Inferior parietal cortex (tissue), 1 donor: ENCODE measurements at regions not wholly inside any gene's neighbourhood (a gene's known extent, or its start where the extent isn't known, plus 50 kb on each side); places are given as distances from the start of the nearest gene placed in this dataset.
A peak's percentile ranks its signal among the peaks of the same experiment; 100 is the strongest.
"Not testable (repeated sequence)": the region's sequence is repeated elsewhere in the genome, so short reads cannot be mapped to it uniquely, and the experiment has no call there.

Experiments used
- DNase-seq: peaks from one replicate; pipeline ENCODE4 v3.0.0-alpha.2; 2016; ENCODE audit errors: extremely low spot score

- DNase-seq: no peak
Observed at GRCh38 chr1:244297087-244297486, 154.6 kb downstream of the ADSS2 start.

GRCh38 chr1:244297616-244298015 lies 154.1 kb downstream of the ADSS2 start:
- DNase-seq: no peak

GRCh38 chr1:244300029-244300375 lies 151.7 kb downstream of the ADSS2 start:
- not testable (repeated sequence) for DNase-seq

GRCh38 chr1:244301595-244302130 lies 150.0 kb downstream of the ADSS2 start:
- no peak for DNase-seq

GRCh38 chr1:244302876-244303609 lies 148.7 kb downstream of the ADSS2 start:
- peak; percentile 20 for DNase-seq

- no peak for DNase-seq
Observed at GRCh38 chr1:244303610-244303969, 148.1 kb downstream of the ADSS2 start.

- no peak for DNase-seq
Observed at GRCh38 chr1:244304156-244304555, 147.6 kb downstream of the ADSS2 start.

GRCh38 chr1:244304656-244305055 lies 147.1 kb downstream of the ADSS2 start:
- no peak for DNase-seq

GRCh38 chr1:244305776-244306341 lies 145.8 kb downstream of the ADSS2 start:
- DNase-seq: no peak

GRCh38 chr1:244306544-244306943 lies 145.2 kb downstream of the ADSS2 start:
- no peak for DNase-seq

- DNase-seq: not testable (repeated sequence)
Observed at GRCh38 chr1:244309191-244309590, 142.5 kb downstream of the ADSS2 start.

- DNase-seq: no peak
Observed at GRCh38 chr1:244311784-244312532, 139.8 kb downstream of the ADSS2 start.

GRCh38 chr1:244313346-244313745 lies 138.4 kb downstream of the ADSS2 start:
- DNase-seq: no peak

- DNase-seq: no peak
Observed at GRCh38 chr1:244314921-244315559, 136.7 kb downstream of the ADSS2 start.

GRCh38 chr1:244315996-244316395 lies 135.7 kb downstream of the ADSS2 start:
- no peak for DNase-seq

GRCh38 chr1:244316407-244316806 lies 135.3 kb downstream of the ADSS2 start:
- no peak for DNase-seq

GRCh38 chr1:244316986-244317655 lies 134.6 kb downstream of the ADSS2 start:
- no peak for DNase-seq

GRCh38 chr1:244318078-244318477 lies 133.6 kb downstream of the ADSS2 start:
- no peak for DNase-seq

- DNase-seq: no peak
Observed at GRCh38 chr1:244318512-244318911, 133.2 kb downstream of the ADSS2 start.

- no peak for DNase-seq
Observed at GRCh38 chr1:244319283-244320132, 132.2 kb downstream of the ADSS2 start.

GRCh38 chr1:244322181-244322580 lies 129.5 kb downstream of the ADSS2 start:
- no peak for DNase-seq
